ENCODE measurements at regions not wholly inside any gene's neighbourhood (a gene's known extent, or its start where the extent isn't known, plus 50 kb on each side); places are given as distances from the start of the nearest gene placed in this dataset.

DNA sequence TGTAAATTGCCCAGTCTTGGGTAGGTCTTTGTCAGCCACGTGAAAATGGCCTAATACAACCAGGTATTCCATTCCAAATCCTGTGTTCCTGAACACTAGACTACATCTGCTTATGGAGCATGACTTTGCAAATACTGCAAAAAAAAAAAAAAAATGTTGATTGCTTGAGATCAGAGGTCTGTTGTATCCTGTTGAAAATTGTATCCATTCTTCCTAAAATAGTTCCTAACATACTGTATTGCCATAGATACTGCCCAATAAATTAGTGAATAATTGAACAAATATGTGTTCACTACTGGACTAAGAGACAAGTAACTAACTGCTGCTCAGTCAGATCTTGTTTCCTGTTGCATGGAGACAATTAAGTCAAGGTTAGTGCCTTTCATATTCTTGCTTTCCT, 164.3 kb upstream of the PABPC4L start:
- Histone ChIP-seq H3K9me3 (ENCODE audit: low read length) (no peaks in the 10 kb centered on the region), H3K4me1 (ENCODE audit: insufficient read depth, low read length) (no peaks in the 10 kb centered on the region), H3K4me3 (ENCODE audit: low read length) (no peak overlapping the region), H2AFZ (ENCODE audit: low read depth, low read length) (no peak overlapping the region), H3K36me3 (ENCODE audit: insufficient read depth, low read length) (no peaks in the 10 kb centered on the region), H3K27me3 (ENCODE audit: insufficient read depth, low read length) (no peaks in the 10 kb centered on the region)

GRCh38 chr4:134364928-134365327, 163.3 kb upstream of the PABPC4L start:
- Histone ChIP-seq H3K36me3 (ENCODE audit: insufficient read depth, low read length) (no peaks in the 10 kb centered on the region), H3K4me3 (ENCODE audit: low read length) (no peak overlapping the region), H3K9me3 (ENCODE audit: low read length) (no peaks in the 10 kb centered on the region), H2AFZ (ENCODE audit: low read depth, low read length) (no peak overlapping the region), H3K4me1 (ENCODE audit: insufficient read depth, low read length) (no peaks in the 10 kb centered on the region), H3K27me3 (ENCODE audit: insufficient read depth, low read length) (no peaks in the 10 kb centered on the region)

- no peaks in the 10 kb centered on the region for H3K27me3 ChIP-seq (ENCODE audit: insufficient read depth, low read length)
- no peak overlapping the region for H2AFZ ChIP-seq (ENCODE audit: low read depth, low read length)
- no peak overlapping the region for H3K4me3 ChIP-seq (ENCODE audit: low read length)
- H3K4me1 ChIP-seq (ENCODE audit: insufficient read depth, low read length): no peaks in the 10 kb centered on the region
- H3K9me3 ChIP-seq (ENCODE audit: low read length): no peaks in the 10 kb centered on the region
- H3K36me3 ChIP-seq (ENCODE audit: insufficient read depth, low read length): no peaks in the 10 kb centered on the region
Observed at GRCh38 chr4:134345244-134345643, 143.7 kb upstream of the PABPC4L start.

DNA sequence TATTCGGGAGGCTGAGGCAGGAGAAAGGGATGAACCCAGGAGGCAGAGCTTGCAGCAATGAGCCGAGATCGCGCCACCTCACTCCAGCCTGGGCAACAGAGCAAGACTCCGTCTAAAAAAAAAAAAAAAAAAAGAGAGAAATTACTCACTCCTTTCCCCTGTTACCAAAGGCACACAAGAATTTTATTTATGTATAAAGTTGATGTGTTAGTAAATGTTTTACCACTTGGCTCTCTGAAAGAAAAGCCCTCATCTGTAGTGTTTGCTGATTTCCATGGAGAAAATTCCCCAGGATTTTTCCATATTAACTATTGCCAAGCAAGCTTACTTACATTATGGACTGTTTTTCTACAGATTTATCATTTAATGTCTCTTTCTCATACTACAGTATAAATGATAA, 142.1 kb upstream of the PABPC4L start:
- Histone ChIP-seq H3K4me3 (ENCODE audit: low read length) (no peak overlapping the region), H3K27me3 (ENCODE audit: insufficient read depth, low read length) (no peaks in the 10 kb centered on the region), H3K4me1 (ENCODE audit: insufficient read depth, low read length) (no peaks in the 10 kb centered on the region), H3K9me3 (ENCODE audit: low read length) (no peaks in the 10 kb centered on the region), H3K36me3 (ENCODE audit: insufficient read depth, low read length) (no peaks in the 10 kb centered on the region), H2AFZ (ENCODE audit: low read depth, low read length) (no peak overlapping the region)

DNA sequence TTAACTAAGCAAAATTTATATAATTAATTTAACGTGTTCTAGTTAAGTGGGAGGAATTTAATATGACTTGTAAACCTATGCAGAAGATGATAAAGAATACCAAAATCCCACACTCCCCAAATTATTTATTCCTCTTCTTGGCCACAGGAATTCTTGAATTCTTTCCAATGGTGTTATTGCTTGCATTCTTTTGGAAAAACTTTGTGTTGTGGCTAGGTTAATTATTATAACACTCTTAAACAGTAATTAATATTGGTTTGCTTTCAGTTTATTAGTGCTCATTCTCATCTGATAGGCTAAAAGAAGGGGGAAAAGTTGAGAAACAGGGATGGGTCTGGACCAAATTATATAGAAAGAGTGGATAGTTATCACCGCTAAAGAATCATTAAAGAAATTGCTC, 141.5 kb upstream of the PABPC4L start:
- H3K4me3 ChIP-seq (ENCODE audit: low read length): no peak overlapping the region
- no peaks in the 10 kb centered on the region for H3K9me3 ChIP-seq (ENCODE audit: low read length)
- no peaks in the 10 kb centered on the region for H3K27me3 ChIP-seq (ENCODE audit: insufficient read depth, low read length)
- no peak overlapping the region for H2AFZ ChIP-seq (ENCODE audit: low read depth, low read length)
- H3K4me1 ChIP-seq (ENCODE audit: insufficient read depth, low read length): no peaks in the 10 kb centered on the region
- H3K36me3 ChIP-seq (ENCODE audit: insufficient read depth, low read length): no peaks in the 10 kb centered on the region

GRCh38 chr4:134337574-134337973, 136.0 kb upstream of the PABPC4L start:
- Histone ChIP-seq H3K4me1 (ENCODE audit: insufficient read depth, low read length) (no peaks in the 10 kb centered on the region), H3K4me3 (ENCODE audit: low read length) (no peak overlapping the region), H3K27me3 (ENCODE audit: insufficient read depth, low read length) (no peaks in the 10 kb centered on the region), H3K9me3 (ENCODE audit: low read length) (no peaks in the 10 kb centered on the region), H3K36me3 (ENCODE audit: insufficient read depth, low read length) (no peaks in the 10 kb centered on the region), H2AFZ (ENCODE audit: low read depth, low read length) (no peak overlapping the region)

DNA sequence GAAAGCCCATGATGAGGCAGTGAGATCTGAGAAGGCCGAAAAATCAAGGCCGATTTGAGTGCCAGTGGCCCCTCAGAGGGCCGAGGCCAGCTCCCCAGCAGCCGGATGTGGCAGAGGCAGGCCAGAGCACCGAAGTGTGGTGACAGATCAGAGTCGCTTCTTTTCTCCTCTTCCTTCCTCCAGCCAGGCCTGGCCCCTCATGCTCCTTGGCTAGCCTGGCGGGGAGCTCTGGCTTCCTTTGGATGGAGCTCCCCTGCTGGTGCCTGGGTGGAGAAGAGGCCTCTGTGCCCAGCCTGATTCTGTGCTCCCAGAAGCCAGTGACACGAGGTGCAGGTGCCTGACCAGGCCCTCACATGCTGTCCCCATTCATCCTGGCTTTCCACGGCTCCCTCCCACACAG, 127.2 kb upstream of the PABPC4L start:
- Histone ChIP-seq H3K9me3 (ENCODE audit: low read length) (peaks cover 4% of the 10 kb centered on the region), H3K4me3 (ENCODE audit: low read length) (no peak overlapping the region), H3K4me1 (ENCODE audit: insufficient read depth, low read length) (peaks cover 9% of the 10 kb centered on the region), H2AFZ (ENCODE audit: low read depth, low read length) (peak overlapping the region; percentile 58), H3K36me3 (ENCODE audit: insufficient read depth, low read length) (no peaks in the 10 kb centered on the region), H3K27me3 (ENCODE audit: insufficient read depth, low read length) (no peaks in the 10 kb centered on the region)

- Histone ChIP-seq H3K36me3 (ENCODE audit: insufficient read depth, low read length) (no peaks in the 10 kb centered on the region), H2AFZ (ENCODE audit: low read depth, low read length) (no peak overlapping the region), H3K27me3 (ENCODE audit: insufficient read depth, low read length) (no peaks in the 10 kb centered on the region), H3K4me1 (ENCODE audit: insufficient read depth, low read length) (peaks cover 13% of the 10 kb centered on the region), H3K9me3 (ENCODE audit: low read length) (peaks cover 4% of the 10 kb centered on the region), H3K4me3 (ENCODE audit: low read length) (no peak overlapping the region)
Observed at GRCh38 chr4:134327274-134328122, 125.9 kb upstream of the PABPC4L start.

DNA sequence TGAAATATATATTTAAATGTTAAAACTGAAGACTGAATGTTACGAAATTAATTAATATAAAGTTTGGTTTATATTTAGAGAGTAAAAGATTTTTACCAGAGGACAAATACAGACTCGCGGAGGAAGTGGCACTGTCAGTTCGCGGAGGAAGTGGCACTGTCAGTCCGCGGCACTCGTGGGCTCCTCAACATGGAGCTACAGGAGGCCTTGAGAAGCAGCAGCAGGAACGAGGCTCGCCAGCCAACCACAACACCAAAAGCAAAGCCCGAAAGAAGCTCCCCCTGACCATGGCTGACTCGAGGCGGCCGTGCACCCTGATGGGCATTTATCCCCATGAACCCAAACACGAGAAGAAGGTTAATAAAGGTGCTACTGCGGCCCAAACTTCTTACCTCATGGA, 125.3 kb upstream of the PABPC4L start:
- Histone ChIP-seq H3K4me3 (ENCODE audit: low read length) (no peak overlapping the region), H3K9me3 (ENCODE audit: low read length) (peaks cover 4% of the 10 kb centered on the region), H3K27me3 (ENCODE audit: insufficient read depth, low read length) (no peaks in the 10 kb centered on the region), H3K4me1 (ENCODE audit: insufficient read depth, low read length) (peaks cover 10% of the 10 kb centered on the region), H3K36me3 (ENCODE audit: insufficient read depth, low read length) (no peaks in the 10 kb centered on the region), H2AFZ (ENCODE audit: low read depth, low read length) (no peak overlapping the region)

- Histone ChIP-seq H3K4me1 (ENCODE audit: insufficient read depth, low read length) (peaks cover 7% of the 10 kb centered on the region), H3K27me3 (ENCODE audit: insufficient read depth, low read length) (no peaks in the 10 kb centered on the region), H3K9me3 (ENCODE audit: low read length) (peaks cover 4% of the 10 kb centered on the region), H3K4me3 (ENCODE audit: low read length) (no peak overlapping the region), H2AFZ (ENCODE audit: low read depth, low read length) (no peak overlapping the region), H3K36me3 (ENCODE audit: insufficient read depth, low read length) (no peaks in the 10 kb centered on the region)
Observed at GRCh38 chr4:134324179-134324578, 122.6 kb upstream of the PABPC4L start.

DNA sequence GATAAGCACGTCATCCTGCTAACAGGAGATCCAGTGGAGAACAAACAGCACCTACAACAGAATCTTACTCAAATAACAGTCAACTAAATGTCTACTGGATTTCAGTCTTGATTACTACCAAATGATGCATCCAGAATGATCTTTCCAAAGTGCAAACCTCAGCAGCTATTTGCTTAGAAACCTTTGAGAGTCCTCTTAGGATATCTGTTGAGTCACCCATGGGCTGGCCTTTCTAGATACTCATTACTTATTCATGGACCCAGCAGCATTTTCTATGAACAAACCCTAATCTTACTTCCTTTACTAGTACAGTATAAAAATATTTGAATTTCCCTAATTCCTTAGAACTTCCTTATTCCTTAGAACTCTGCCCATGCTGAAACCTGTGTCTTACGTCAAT, 118.5 kb upstream of the PABPC4L start:
- H3K4me1 ChIP-seq (ENCODE audit: insufficient read depth, low read length): peaks cover 7% of the 10 kb centered on the region
- H3K36me3 ChIP-seq (ENCODE audit: insufficient read depth, low read length): no peaks in the 10 kb centered on the region
- H3K9me3 ChIP-seq (ENCODE audit: low read length): no peaks in the 10 kb centered on the region
- no peak overlapping the region for H3K4me3 ChIP-seq (ENCODE audit: low read length)
- no peaks in the 10 kb centered on the region for H3K27me3 ChIP-seq (ENCODE audit: insufficient read depth, low read length)
- H2AFZ ChIP-seq (ENCODE audit: low read depth, low read length): no peak overlapping the region

DNA sequence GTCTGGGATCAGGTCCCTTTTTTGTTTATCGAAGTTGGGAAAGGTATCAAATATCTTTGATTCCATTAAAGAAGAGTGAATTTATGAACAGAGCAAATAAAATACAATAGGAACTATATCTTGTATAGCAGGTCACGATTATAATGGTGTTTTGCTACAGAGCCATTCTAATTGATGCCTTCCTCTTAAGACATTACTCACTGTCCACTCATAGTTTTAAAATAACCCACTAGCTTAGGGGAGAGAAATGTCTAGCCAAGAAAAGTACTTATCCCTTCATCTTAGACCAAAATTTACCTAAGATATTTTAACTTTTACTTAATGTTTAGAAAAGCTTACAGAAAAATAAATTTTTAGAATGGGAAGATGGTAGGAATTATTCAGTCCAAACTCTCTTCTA, 112.0 kb upstream of the PABPC4L start:
- no peaks in the 10 kb centered on the region for H3K9me3 ChIP-seq (ENCODE audit: low read length)
- H3K36me3 ChIP-seq (ENCODE audit: insufficient read depth, low read length): no peaks in the 10 kb centered on the region
- H3K4me1 ChIP-seq (ENCODE audit: insufficient read depth, low read length): no peaks in the 10 kb centered on the region
- H2AFZ ChIP-seq (ENCODE audit: low read depth, low read length): no peak overlapping the region
- H3K4me3 ChIP-seq (ENCODE audit: low read length): no peak overlapping the region
- no peaks in the 10 kb centered on the region for H3K27me3 ChIP-seq (ENCODE audit: insufficient read depth, low read length)

DNA sequence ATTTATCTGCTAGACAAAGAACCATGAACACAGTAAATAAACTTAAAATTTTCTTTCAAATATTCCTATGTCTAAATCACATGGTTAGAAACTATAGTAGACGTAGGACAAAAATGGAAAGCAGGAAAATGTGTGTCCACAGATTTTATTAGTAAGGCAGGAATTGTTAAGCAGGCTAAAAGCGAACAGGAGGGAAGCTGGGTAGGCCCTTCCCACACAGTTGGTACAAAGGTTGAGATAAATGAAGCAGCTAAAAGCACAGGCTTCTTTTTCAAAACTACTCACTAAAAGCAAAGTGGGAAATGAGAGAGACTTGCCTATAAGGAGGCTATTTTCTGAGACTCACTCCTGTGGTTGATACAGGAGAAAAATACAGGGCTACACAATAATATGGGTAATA, 108.1 kb upstream of the PABPC4L start:
- peak overlapping the region; percentile 46 for H2AFZ ChIP-seq (ENCODE audit: low read depth, low read length)
- H3K9me3 ChIP-seq (ENCODE audit: low read length): no peaks in the 10 kb centered on the region
- no peaks in the 10 kb centered on the region for H3K36me3 ChIP-seq (ENCODE audit: insufficient read depth, low read length)
- H3K4me3 ChIP-seq (ENCODE audit: low read length): no peak overlapping the region
- no peaks in the 10 kb centered on the region for H3K27me3 ChIP-seq (ENCODE audit: insufficient read depth, low read length)
- H3K4me1 ChIP-seq (ENCODE audit: insufficient read depth, low read length): no peaks in the 10 kb centered on the region

DNA sequence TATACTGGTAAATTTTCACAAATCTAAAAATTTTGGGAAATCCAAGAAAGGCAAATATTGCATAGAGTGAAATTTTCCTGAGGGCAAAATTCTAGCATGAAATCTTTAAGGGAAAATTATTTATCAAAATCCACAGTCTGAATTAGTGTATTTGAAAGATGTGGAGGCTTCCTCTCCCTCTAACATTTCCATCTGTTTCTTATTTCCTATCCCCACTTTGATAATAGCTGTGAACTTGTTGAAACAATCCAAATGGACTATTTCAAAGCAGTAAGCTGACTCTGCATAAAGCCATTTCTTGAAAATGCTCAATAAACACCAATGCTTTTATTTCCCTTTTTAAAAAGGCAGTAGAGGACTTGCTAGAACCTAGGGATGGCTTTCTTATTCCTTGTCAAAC, 107.3 kb upstream of the PABPC4L start:
- H3K4me3 ChIP-seq (ENCODE audit: low read length): no peak overlapping the region
- H3K36me3 ChIP-seq (ENCODE audit: insufficient read depth, low read length): no peaks in the 10 kb centered on the region
- no peaks in the 10 kb centered on the region for H3K4me1 ChIP-seq (ENCODE audit: insufficient read depth, low read length)
- H3K27me3 ChIP-seq (ENCODE audit: insufficient read depth, low read length): no peaks in the 10 kb centered on the region
- H2AFZ ChIP-seq (ENCODE audit: low read depth, low read length): no peak overlapping the region
- H3K9me3 ChIP-seq (ENCODE audit: low read length): no peaks in the 10 kb centered on the region
